Right lobe of liver (tissue), 4 donors: ENCODE measurements at regions not wholly inside any gene's neighbourhood (a gene's known extent, or its start where the extent isn't known, plus 50 kb on each side); places are given as distances from the start of the nearest gene placed in this dataset.

ENCODE experiments used
- CTCF ChIP-seq, 4 donors: fragments of 200-600 bp in 3 of 4; fragments of 450-650 bp in 1 of 4; IDR thresholded peaks; one replicate each; pipeline versions ENCODE4 v1.5.1 to v1.8.0; 2016 to 2022; ENCODE audit warnings: antibody characterized with exemption in 4 of 4, mild to moderate bottlenecking in 2 of 4
- POLR2A ChIP-seq: fragments of 450-650 bp; IDR thresholded peaks from one replicate; pipeline ENCODE4 v1.6.1; 2017; ENCODE audit warnings: antibody characterized with exemption, mild to moderate bottlenecking
- donor health status: DM: no; HTN: no; CAD: no.
- donor health status: DM: no; HTN: no; CAD: no.
- donor health status: DM: no; HTN: yes; CAD: no.

- no peak for TF ChIP-seq CTCF (IDR thresholded peaks at IDR 0.05)
- TF ChIP-seq POLR2A: no peak
Measured at GRCh38 chr2:4579977-4580376, 876.6 kb downstream of the DCDC2C start.
